Neural cell (in vitro differentiated cells): ENCODE measurements at regions not wholly inside any gene's neighbourhood (a gene's known extent, or its start where the extent isn't known, plus 50 kb on each side); places are given as distances from the start of the nearest gene placed in this dataset.

ENCODE experiments used
- CTCF ChIP-seq: fragments of 450-650 bp; IDR thresholded peaks from 2 replicates; pipeline ENCODE4 v1.5.1; 2014; ENCODE audit warnings: antibody characterized with exemption, mild to moderate bottlenecking, moderate library complexity; ENCODE audit not compliant: poor library complexity, severe bottlenecking
- EP300 ChIP-seq: fragments of 450-650 bp; conservative IDR thresholded peaks from 2 replicates; pipeline ENCODE4 v1.6.1; 2014; ENCODE audit warnings: antibody characterized with exemption, mild to moderate bottlenecking, moderate library complexity; ENCODE audit not compliant: poor library complexity, severe bottlenecking
- POLR2AphosphoS5 ChIP-seq: IDR thresholded peaks from 2 replicates; pipeline ENCODE4 v1.6.1; 2012
- RAD21 ChIP-seq: fragments of 450-650 bp; conservative IDR thresholded peaks from 2 replicates; pipeline ENCODE4 v1.6.1; 2014; ENCODE audit warnings: antibody characterized with exemption, mild to moderate bottlenecking, moderate library complexity
- REST ChIP-seq: IDR thresholded peaks from 2 replicates; pipeline ENCODE4 v1.6.1; 2012; ENCODE audit warnings: borderline replicate concordance
- SMC3 ChIP-seq: fragments of 450-650 bp; conservative IDR thresholded peaks from 2 replicates; pipeline ENCODE4 v1.6.1; 2014; ENCODE audit warnings: antibody characterized with exemption, mild to moderate bottlenecking, moderate library complexity; ENCODE audit not compliant: poor library complexity
- TAF1 ChIP-seq: IDR thresholded peaks from 2 replicates; pipeline ENCODE4 v1.6.1; 2012; ENCODE audit warnings: low read depth

GRCh38 chr1:34396042-34396441 is 219.3 kb downstream of the C1orf94 start:
- TF ChIP-seq CTCF, result no peak
- no peak for TF ChIP-seq TAF1
- TF ChIP-seq RAD21, result no peak
- no peak for TF ChIP-seq POLR2AphosphoS5
- TF ChIP-seq EP300, result no peak
- TF ChIP-seq SMC3, result no peak
- TF ChIP-seq REST, result no peak
